ENCODE measurements at regions not wholly inside any gene's neighbourhood (a gene's known extent, or its start where the extent isn't known, plus 50 kb on each side); places are given as distances from the start of the nearest gene placed in this dataset.
"Not testable (repeated sequence)": the region's sequence is repeated elsewhere in the genome, so short reads cannot be mapped to it uniquely, and the experiment has no call there.

DNA sequence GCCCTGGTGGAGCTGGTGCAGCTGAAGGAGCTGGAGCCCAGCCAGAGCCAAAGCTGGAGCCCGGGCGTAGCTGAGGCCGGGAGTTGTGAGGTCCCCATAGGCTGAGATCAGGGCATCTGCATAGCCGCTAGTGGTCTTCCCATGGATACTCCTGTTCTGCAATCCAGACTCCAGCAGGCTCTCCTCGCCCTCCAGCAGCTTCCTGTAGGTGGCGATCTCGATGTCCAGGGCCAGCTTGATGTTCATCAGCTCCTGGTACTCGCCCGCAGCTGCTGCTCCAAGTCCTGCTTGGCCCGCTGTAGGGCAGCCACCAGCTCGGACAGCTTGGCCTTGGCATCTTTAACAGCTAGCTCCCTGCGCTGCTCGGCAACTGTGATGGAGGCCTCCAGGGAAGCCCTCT is 966.1 kb downstream of the FSCB start:
- DNase-seq (ENCODE audit: low spot score) = peak; percentile 7

DNA sequence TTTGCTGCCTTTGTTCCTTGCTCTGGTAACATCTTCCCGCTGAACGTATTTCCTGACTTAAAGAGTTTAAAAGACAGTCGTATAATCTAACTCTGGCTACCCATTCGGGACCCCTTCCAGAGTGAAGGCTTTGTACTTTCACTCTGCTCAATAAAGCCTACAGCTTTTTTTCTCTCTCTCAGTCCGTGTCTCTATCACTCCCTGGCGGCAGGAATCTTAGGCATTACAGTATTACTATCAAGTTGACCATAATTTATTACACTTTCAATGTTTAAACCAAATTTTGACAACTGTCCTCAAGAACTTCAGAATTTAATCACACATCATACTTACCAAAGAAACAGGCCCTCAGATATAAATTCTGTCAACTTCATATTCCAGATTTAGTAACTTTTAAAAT is 967.9 kb downstream of the FSCB start:
- DNase-seq (ENCODE audit: low spot score) = no peak

DNA sequence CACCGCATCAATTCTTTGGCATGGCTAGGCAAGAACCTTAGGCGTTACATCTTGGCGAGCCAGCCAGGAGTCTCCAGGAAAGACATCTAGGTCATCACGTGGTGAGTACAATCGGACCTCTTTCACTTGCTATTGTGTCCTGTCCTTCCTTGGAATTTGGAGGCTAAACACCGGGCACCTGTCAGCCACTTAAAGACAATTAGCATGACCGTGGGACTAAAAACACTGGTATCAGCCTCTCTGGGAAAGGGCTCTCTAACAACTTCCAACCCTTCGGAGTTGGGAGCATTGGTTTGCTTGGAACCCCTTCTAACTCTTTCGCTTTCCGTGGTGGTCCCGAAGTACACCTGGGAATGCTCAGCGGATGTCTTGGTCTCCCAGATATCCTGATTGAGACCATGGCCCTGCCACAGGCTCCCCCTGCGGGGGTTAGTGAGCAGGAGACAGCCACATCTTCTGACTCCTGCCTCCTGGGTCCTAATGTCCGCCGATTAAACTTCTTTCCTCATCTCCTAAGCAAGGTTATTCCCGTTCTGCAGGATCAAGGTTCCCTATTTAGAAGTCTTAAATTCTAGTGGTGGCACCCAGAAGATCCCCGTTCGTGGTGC is 971.7 kb downstream of the FSCB start:
- peak; percentile 15 for DNase-seq (ENCODE audit: low spot score)

DNA sequence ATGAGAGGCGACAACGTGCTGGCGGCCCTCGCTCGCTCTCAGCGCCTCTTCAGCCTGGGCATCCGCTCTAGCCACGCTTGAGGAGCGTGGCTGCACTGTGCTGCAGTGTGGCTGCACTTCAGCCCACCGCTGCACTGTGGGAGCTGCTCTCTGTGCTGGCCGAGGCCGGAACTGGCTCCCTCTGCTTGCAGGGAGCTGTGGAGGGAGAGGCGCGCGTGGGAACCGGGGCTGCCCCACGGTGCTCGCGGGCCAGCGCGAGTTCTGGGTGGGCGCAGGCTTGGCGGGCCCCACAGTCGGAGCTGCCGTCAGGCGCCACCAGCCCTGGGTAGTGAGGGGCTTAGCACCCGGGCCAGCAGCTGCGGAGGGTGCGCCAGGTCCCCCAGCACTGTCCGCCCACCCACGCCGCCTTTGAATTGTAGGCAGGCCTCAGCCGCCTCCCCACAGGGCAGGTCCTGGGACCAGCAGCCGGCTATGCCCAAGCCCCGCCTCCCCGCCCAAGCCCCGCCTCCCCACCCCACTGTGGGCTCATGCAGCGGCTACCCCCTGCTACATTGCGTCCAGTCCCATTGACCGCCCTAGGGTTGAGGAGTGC is 974.2 kb downstream of the FSCB start:
- no peak for DNase-seq (ENCODE audit: low spot score)

GRCh38 chr14:43528321-43528720 is 978.8 kb downstream of the FSCB start:
- no peak for DNase-seq (ENCODE audit: low spot score)

- DNase-seq (ENCODE audit: low spot score) = no peak
Measured at GRCh38 chr14:43525658-43526057, 981.4 kb downstream of the FSCB start.

- no peak for DNase-seq (ENCODE audit: low spot score)
Measured at GRCh38 chr14:43522901-43523300, 984.2 kb downstream of the FSCB start.

DNA sequence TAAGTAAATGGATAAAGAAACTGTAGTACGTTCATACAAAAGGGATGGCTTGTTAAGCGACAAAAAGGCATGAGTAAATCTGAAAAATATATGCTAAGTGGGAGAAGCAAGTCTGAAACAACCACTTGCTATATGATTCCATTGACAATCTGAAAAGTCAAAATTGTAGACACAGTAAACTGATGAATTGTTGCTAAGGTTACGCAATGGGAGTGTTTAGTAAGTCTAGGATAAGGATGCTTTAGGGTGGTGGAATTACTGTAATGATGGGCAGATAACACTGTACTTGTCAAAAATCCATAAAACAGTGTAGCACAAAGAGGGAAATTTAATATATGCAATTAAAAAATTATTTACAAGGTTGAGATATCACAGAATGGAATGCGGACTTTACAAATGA is 984.9 kb downstream of the FSCB start:
- no peak for DNase-seq (ENCODE audit: low spot score)

DNA sequence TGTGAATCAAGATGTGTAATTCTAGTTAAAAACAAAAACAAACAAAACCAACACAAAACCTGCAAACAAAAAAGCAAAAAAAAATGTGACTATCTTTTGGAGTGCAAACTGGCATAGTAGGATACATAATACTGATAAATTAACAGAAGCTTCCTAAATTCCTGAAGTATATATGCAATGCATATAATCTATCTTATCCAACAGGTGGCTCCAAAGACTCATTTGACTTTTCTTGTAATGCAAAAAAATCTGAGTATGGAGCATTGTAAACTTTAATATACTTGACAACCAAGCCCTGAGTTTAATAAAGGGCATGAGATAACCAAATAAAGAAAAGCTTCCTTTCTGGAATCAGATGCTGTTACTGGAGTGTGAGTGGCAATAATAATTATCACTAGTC is 1003.6 kb downstream of the FSCB start:
- no peak for DNase-seq (ENCODE audit: low spot score)

DNA sequence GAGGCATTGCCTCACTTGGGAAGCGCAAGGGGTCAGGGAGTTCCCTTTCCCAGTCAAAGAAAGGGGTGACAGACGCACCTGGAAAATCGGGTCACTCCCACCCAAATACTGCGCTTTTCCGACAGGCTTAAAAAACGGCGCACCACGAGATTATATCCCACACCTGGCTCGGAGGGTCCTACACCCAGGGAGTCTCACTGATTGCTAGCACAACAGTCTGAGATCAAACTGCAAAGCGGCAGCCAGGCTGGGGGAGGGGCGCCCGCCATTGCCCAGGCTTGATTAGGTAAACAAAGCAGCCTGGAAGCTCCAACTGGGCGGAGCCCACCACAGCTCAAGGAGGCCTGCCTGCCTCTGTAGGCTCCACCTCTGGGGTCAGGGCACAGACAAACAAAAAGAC is 1014.7 kb downstream of the FSCB start:
- not testable (repeated sequence) for DNase-seq (ENCODE audit: low spot score)

DNA sequence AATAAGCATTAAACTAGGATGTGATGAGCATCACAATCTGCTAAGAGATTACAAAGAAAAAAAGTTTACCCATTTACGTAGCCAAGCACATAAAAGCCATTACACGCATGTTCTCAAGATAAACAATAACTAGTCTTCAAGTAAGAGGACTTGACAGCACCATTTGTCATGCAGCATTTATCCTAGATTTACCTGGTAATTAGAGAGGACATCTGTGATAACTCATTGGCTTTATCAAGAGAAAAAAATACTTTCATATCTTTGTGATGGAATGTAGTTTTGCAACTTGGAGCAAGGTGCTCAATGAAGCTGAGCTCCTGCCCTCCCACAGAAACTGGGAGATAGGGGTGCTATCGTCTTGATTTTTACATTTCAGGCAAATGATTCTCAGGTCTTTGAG is 1023.7 kb downstream of the FSCB start:
- DNase-seq (ENCODE audit: low spot score) = no peak

DNA sequence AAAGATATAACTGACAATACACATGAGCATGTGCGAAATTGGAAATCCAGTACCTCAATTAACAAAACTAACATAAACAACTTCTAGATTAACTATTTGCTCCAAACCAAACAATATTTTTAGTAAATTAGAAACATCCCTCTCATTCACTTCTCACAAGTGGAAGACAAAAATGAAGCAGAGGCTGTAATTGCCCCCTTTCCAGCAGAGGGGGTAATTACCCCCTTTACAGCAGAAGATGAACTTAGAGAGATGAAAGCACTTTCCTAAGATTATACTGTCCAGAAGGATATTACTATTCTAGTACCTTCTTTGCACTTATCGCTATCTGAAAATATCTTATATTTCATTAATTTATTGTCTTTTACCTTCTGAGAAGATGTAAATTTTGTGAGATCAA is 1025.2 kb downstream of the FSCB start:
- no peak for DNase-seq (ENCODE audit: low spot score)

GRCh38 chr14:43480976-43481375 is 1026.1 kb downstream of the FSCB start:
- DNase-seq (ENCODE audit: low spot score) = no peak

GRCh38 chr14:43479596-43480195 is 1027.4 kb downstream of the FSCB start:
- DNase-seq (ENCODE audit: low spot score) = no peak

GRCh38 chr14:43476822-43477221 is 1030.3 kb downstream of the FSCB start:
- DNase-seq (ENCODE audit: low spot score) = no peak

- DNase-seq (ENCODE audit: low spot score) = no peak
Measured at GRCh38 chr14:43475757-43476156, 1031.3 kb downstream of the FSCB start.

DNA sequence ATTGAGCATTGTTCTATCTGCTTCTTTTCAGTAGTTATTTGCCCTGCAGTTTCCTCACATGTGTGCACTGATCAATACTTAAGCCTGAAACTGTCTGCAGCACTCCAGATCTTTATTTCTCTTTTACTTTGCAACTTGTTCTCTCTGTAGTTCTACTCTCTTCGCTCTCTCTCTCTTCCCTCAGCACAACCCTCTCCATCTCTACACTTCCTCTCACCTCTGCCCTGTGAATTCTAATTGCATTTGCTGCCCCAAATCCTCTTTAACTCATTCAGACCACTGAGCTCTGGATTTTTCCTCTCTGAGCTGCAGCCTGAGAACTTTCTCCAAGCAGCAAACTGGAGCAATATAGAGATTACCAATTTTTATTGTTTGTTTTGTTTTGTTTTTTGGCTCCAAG is 1035.5 kb downstream of the FSCB start:
- no peak for DNase-seq (ENCODE audit: low spot score)

- no peak for DNase-seq (ENCODE audit: low spot score)
Measured at GRCh38 chr14:43464968-43465367, 1042.1 kb downstream of the FSCB start.

- no peak for DNase-seq (ENCODE audit: low spot score)
Measured at GRCh38 chr14:43449291-43449690, 1057.8 kb downstream of the FSCB start.

DNA sequence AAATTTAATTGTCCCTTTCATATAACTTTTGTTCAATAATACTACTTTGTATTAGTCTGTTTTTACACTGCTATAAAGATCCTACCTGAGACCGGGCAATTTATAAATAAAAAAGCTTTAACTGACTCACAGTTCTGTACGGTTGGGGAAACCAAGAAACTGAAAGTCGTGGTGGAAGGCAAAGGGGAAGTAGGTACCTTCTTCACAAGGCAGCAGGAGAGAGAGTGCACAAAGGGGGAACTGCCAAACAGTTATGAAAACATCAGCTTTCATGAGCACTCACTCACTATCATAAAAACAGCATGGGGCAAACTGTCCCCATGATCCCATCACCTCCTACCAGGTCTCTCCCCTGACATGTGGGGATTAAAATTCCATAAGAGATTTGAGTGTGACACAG is 1069.0 kb downstream of the FSCB start:
- DNase-seq (ENCODE audit: low spot score) = no peak

- DNase-seq (ENCODE audit: low spot score) = no peak
Measured at GRCh38 chr14:43418324-43418723, 1088.8 kb downstream of the FSCB start.

GRCh38 chr14:43413084-43413483 is 1094.0 kb downstream of the FSCB start:
- DNase-seq (ENCODE audit: low spot score) = no peak

DNA sequence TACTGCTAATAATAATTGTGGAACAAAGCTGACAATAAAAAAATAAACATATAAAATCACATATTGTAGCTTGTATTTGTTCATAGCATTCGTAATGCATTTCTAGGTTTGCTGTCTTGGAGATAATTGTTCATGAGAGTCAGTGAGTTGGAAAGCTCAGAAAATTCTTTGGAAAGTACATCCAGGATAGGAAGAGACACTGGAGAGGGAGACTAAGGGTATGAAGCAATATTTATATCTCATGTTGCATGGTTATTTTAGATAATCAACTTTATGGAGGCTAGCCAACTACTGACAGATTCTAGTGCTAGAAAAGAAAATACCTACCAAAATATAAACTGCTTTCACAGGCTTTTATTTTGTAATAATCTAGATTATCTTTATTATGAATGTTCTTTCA is 1095.2 kb downstream of the FSCB start:
- no peak for DNase-seq (ENCODE audit: low spot score)

DNA sequence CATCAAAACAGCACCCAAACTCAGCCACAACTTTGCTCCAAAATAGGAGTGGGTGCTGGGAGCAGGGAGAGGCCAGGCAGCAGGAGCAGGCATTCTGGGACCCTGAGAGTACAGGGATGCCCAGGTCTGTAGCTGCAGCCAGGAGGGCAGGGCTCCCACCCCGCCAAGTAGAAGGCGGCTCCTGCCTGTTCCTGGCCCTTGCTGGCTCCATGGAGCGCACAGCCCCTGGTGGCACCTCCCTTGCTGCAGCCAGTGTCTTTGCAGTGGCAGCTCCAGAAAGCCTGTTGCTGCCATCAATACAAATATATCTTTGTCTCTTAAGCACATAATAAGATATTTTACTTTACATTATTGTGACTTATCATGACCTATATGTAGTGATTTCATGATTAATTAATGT is 1096.5 kb downstream of the FSCB start:
- DNase-seq (ENCODE audit: low spot score) = no peak
